Endothelial cell of umbilical vein (primary cell): ENCODE measurements at regions not wholly inside any gene's neighbourhood (a gene's known extent, or its start where the extent isn't known, plus 50 kb on each side); places are given as distances from the start of the nearest gene placed in this dataset.
A peak's percentile ranks its signal among the peaks of the same experiment; 100 is the strongest.

ENCODE experiments used
- BruUV-seq: library from RNA; stranded (reverse); fragments of 400-500 nt; replicated peaks from 2 replicates; lab custom pipeline; 2021; lab: Mats Ljungman, UMichigan
- CTCF ChIA-PET: fragments of 300-600, 350-600 bp; sonication (Branson Sonifier 250); formaldehyde crosslinking; loops from one replicate; lab custom pipeline; 2021; ENCODE audit warnings: antibody characterized with exemption, inconsistent platforms; lab: Charles Lee
- POLR2A ChIA-PET: fragments of 300-600, 350-600 bp; sonication (Branson Sonifier 250); formaldehyde crosslinking; loops from one replicate; lab custom pipeline; 2021; ENCODE audit warnings: antibody characterized with exemption, inconsistent platforms; lab: Charles Lee
- DNase-seq: peaks from one replicate; pipeline ENCODE4 v3.0.0-alpha.2; 2011; ENCODE audit warnings: low read depth, low spot score
- FAIRE-seq: peaks from 2 replicates; lab custom pipeline; 2011; peaks lifted over from hg19 to GRCh38; lab: Jason Lieb, UNC
- H2AFZ ChIP-seq: 2 replicates; pipeline ENCODE4 v1.6.0; 2012; ENCODE audit warnings: low read depth, low read length, control low read depth, inconsistent platforms
- H3K27ac ChIP-seq: 2 replicates; pipeline ENCODE4 v1.5.1; 2011; ENCODE audit warnings: low read depth, mild to moderate bottlenecking, control low read depth, low read length, moderate library complexity; ENCODE audit not compliant: insufficient read depth
- H3K27me3 ChIP-seq, 2 experiments: 2 replicates each; pipeline versions ENCODE4 v1.6.0 to v1.6.1; 2011; ENCODE audit warnings: low read length in 2 of 2, mixed read lengths in 1 of 2; ENCODE audit not compliant: control insufficient read depth in 2 of 2, insufficient read depth in 2 of 2
- H3K36me3 ChIP-seq, 2 experiments: 2 replicates in 1 of 2; 3 replicates in 1 of 2; pipeline ENCODE4 v1.5.1; 2011; ENCODE audit warnings: low read length in 2 of 2, mild to moderate bottlenecking in 1 of 2, moderate library complexity in 1 of 2; ENCODE audit not compliant: control insufficient read depth in 2 of 2, insufficient read depth in 2 of 2; ENCODE audit errors: extremely low read depth in 1 of 2
- H3K4me1 ChIP-seq: 3 replicates; pipeline ENCODE4 v1.5.1; 2011; ENCODE audit warnings: mild to moderate bottlenecking, low read length; ENCODE audit not compliant: control insufficient read depth, insufficient read depth; ENCODE audit errors: extremely low read depth
- H3K4me2 ChIP-seq: 2 replicates; pipeline ENCODE4 v1.6.1; 2011; ENCODE audit warnings: low read length, control low read depth, mixed read lengths; ENCODE audit not compliant: insufficient read depth
- H3K4me3 ChIP-seq, 3 experiments: fragments of 200-600 bp in 1 of 3; sonication (generic), shearing (Covaris generic) in 1 of 3; replicated peaks in 1 of 3; 2 replicates each; pipeline ENCODE4 v1.5.1; 2011 to 2016; ENCODE audit warnings: control low read depth in 3 of 3, low read length in 3 of 3, mild to moderate bottlenecking in 2 of 3, inconsistent platforms in 1 of 3, low read depth in 1 of 3, moderate library complexity in 1 of 3; ENCODE audit not compliant: insufficient read depth in 1 of 3
- H3K79me2 ChIP-seq: 2 replicates; pipeline ENCODE4 v1.6.0; 2012; ENCODE audit warnings: low read length, inconsistent platforms; ENCODE audit not compliant: control insufficient read depth, insufficient read depth
- H3K9ac ChIP-seq: replicated peaks from 2 replicates; pipeline ENCODE3; 2011; ENCODE audit warnings: low read length, control low read depth; ENCODE audit not compliant: insufficient read depth; ENCODE audit errors: extremely low read depth
- H3K9me1 ChIP-seq: replicated peaks from 3 replicates; pipeline ENCODE4 v1.6.0; 2011; ENCODE audit warnings: mild to moderate bottlenecking, low read length; ENCODE audit not compliant: control insufficient read depth, insufficient read depth; ENCODE audit errors: extremely low read depth
- H3K9me3 ChIP-seq: replicated peaks from 2 replicates; pipeline ENCODE4 v1.5.1; 2012; ENCODE audit warnings: low read length, inconsistent platforms; ENCODE audit not compliant: control insufficient read depth, insufficient read depth
- H4K20me1 ChIP-seq: replicated peaks from 2 replicates; pipeline ENCODE3; 2011; ENCODE audit warnings: mild to moderate bottlenecking, low read length; ENCODE audit not compliant: control insufficient read depth, insufficient read depth; ENCODE audit errors: extremely low read depth
- CTCF ChIP-seq, 2 donors: IDR thresholded peaks; 1 replicate in 1 of 2; 2 replicates in 1 of 2; pipeline ENCODE4 v1.5.1; 2011; ENCODE audit warnings: low read length in 2 of 2, mild to moderate bottlenecking in 2 of 2, moderate library complexity in 2 of 2, control low read depth in 1 of 2, inconsistent platforms in 1 of 2, low read depth in 1 of 2; ENCODE audit not compliant: insufficient read depth in 1 of 2; ENCODE audit errors: extremely low read depth in 1 of 2
- EZH2 ChIP-seq: IDR thresholded peaks from 2 replicates; pipeline ENCODE4 v1.6.1; 2012; ENCODE audit warnings: borderline replicate concordance, low read depth, mild to moderate bottlenecking, moderate library complexity, low read length, inconsistent platforms; ENCODE audit not compliant: severe bottlenecking
- FOS ChIP-seq: IDR thresholded peaks from 2 replicates; pipeline ENCODE4 v1.6.1; 2011; ENCODE audit warnings: mild to moderate bottlenecking, low read length, moderate library complexity, borderline replicate concordance; ENCODE audit not compliant: insufficient read depth
- GATA2 ChIP-seq: IDR thresholded peaks from 2 replicates; pipeline ENCODE4 v1.7.0; 2011; ENCODE audit warnings: low read depth, mild to moderate bottlenecking, moderate library complexity, mixed read lengths, low read length; ENCODE audit not compliant: insufficient read length, insufficient read depth
- JUN ChIP-seq: IDR thresholded peaks from 2 replicates; pipeline ENCODE4 v1.6.1; 2011; ENCODE audit warnings: borderline replicate concordance, low read depth; ENCODE audit not compliant: insufficient read length, insufficient read depth
- MAX ChIP-seq: IDR thresholded peaks from 2 replicates; pipeline ENCODE4 v1.6.1; 2011; ENCODE audit not compliant: insufficient read depth, insufficient read length
- MYC ChIP-seq: IDR thresholded peaks from one replicate; pipeline ENCODE4 v1.6.1; 2011; ENCODE audit warnings: mild to moderate bottlenecking, low read depth, low read length
- POLR2A ChIP-seq: IDR thresholded peaks from 2 replicates; pipeline ENCODE4 v1.6.1; 2012; ENCODE audit warnings: low read depth, mild to moderate bottlenecking, control low read depth, low read length
- POLR2AphosphoS5 ChIP-seq: IDR thresholded peaks from 2 replicates; pipeline ENCODE4 v1.6.1; 2012; ENCODE audit warnings: low read depth, mild to moderate bottlenecking, control low read depth, low read length, moderate library complexity; ENCODE audit not compliant: insufficient read depth
- dilution Hi-C: fragments of 300-500 bp; cut with MboI; formaldehyde crosslinking; loops from one replicate; pipeline ENCODE4 v1.15.0; 2019; ENCODE audit warnings: low sequenced_read_pairs; ENCODE audit not compliant: extremely low pct_ligation_motif_present
- intact Hi-C: fragments of 100-400 bp; cut with micrococcal nuclease; formaldehyde crosslinking; loops from one replicate; pipeline ENCODE4 v1.10.0; 2022

GRCh38 chr10:15433850-15434537 lies 62.9 kb upstream of the FAM171A1 start:
- peak; percentile 47 for DNase-seq
- Histone ChIP-seq H3K9me3 (no peaks in the 10 kb centered on the region), H3K4me3 (peak overlapping the region; percentile 26 to 69 (median 52)), H3K79me2 (no peaks in the 10 kb centered on the region), H3K9me1 (no peaks in the 10 kb centered on the region), H3K4me2 (peak overlapping the region; percentile 74), H4K20me1 (no peaks in the 10 kb centered on the region), H3K27ac (no peak overlapping the region), H3K9ac (no peak overlapping the region), H3K36me3 (no peaks in the 10 kb centered on the region), H3K4me1 (peaks cover 5% of the 10 kb centered on the region), H2AFZ (peak overlapping the region; percentile 96), H3K27me3 (peaks cover 0 to 4% of the 10 kb centered on the region in 2 experiments)
- dilution Hi-C loops (no loop called here), intact Hi-C loops (loop anchor here (1.0 to 5.0 kb wide), 7 partner anchors 151 to 390 kb away; no protein-coding TSS in a partner anchor)
- TF ChIP-seq CTCF (IDR thresholded peaks at IDR 0.05; ENCODE audit: extremely low read depth in 1 of 2, insufficient read depth in 1 of 2, low read depth in 1 of 2, low read length in 2 of 2): peak; percentile 51 to 59
- TF ChIP-seq FOS: no peak
- FAIRE-seq: no peak
- POLR2A ChIA-PET: no interaction called here
- CTCF ChIA-PET: interaction anchor here (0.5 to 1.9 kb wide), 14 partner anchors 10 to 394 kb away, joined by 3 to 34 read pairs (median 6); partner anchors contain the start of gene ITGA8
- no TSS peak for BruUV-seq

GRCh38 chr10:15432266-15432665 lies 61.2 kb upstream of the FAM171A1 start:
- Histone ChIP-seq H4K20me1 (no peaks in the 10 kb centered on the region), H3K4me1 (peaks cover 3% of the 10 kb centered on the region), H3K79me2 (no peaks in the 10 kb centered on the region), H3K4me3 (no peak overlapping the region), H3K36me3 (no peaks in the 10 kb centered on the region), H2AFZ (no peak overlapping the region), H3K9me1 (no peaks in the 10 kb centered on the region), H3K9me3 (no peaks in the 10 kb centered on the region), H3K9ac (no peak overlapping the region), H3K4me2 (no peak overlapping the region), H3K27me3 (peaks cover 0 to 4% of the 10 kb centered on the region in 2 experiments), H3K27ac (no peak overlapping the region)
- CTCF ChIA-PET: interaction anchor here (1.0 to 2.8 kb wide), 5 partner anchors 11 to 287 kb away, joined by 3 to 30 read pairs (median 8); partner anchors contain the start of gene ITGA8
- TF ChIP-seq CTCF (IDR thresholded peaks at IDR 0.05; ENCODE audit: extremely low read depth in 1 of 2, insufficient read depth in 1 of 2, low read depth in 1 of 2, low read length in 2 of 2): no peak
- TF ChIP-seq POLR2AphosphoS5: no peak
- TF ChIP-seq FOS: no peak
- TF ChIP-seq MYC: no peak
- TF ChIP-seq MAX: no peak
- TF ChIP-seq GATA2: no peak
- TF ChIP-seq POLR2A: no peak
- TF ChIP-seq EZH2: no peak
- TF ChIP-seq JUN: no peak
- dilution Hi-C loops (no loop called here), intact Hi-C loops (loop anchor here (5.0 kb wide), 1 partner anchor 210 kb away; no protein-coding TSS in a partner anchor)
- no TSS peak for BruUV-seq
- DNase-seq: peak; percentile 40
- no peak for FAIRE-seq
- POLR2A ChIA-PET: no interaction called here
